HEK293 (cell line): ENCODE measurements at regions not wholly inside any gene's neighbourhood (a gene's known extent, or its start where the extent isn't known, plus 50 kb on each side); places are given as distances from the start of the nearest gene placed in this dataset.

Experiments
- CTCF ChIA-PET: fragments of 350-600 bp; formaldehyde crosslinking; extraction: SDS; loops from one replicate; lab custom pipeline; 2021; ENCODE audit warnings: antibody characterized with exemption; lab: Yijun Ruan, JAX
- POLR2A ChIA-PET: fragments of 300-600 bp; formaldehyde crosslinking; extraction: SDS; loops from one replicate; lab custom pipeline; 2020; ENCODE audit warnings: antibody characterized with exemption, inconsistent platforms; lab: Yijun Ruan, JAX
- H3K27ac ChIP-seq: fragments of 200-500 bp; sonication (Bioruptor generic); 2 replicates; pipeline ENCODE4 v1.5.1; 2014; ENCODE audit warnings: low read depth, low read length, control low read depth, inconsistent platforms; ENCODE audit errors: extremely low read depth
- H3K36me3 ChIP-seq, 2 experiments: fragments of 200-500 bp in 1 of 2; sonication (Bioruptor generic) in 1 of 2; 1 replicate in 1 of 2; 2 replicates in 1 of 2; pipeline ENCODE4 v1.5.1; 2014 to 2017; ENCODE audit warnings: inconsistent platforms in 2 of 2, low read length in 2 of 2; ENCODE audit not compliant: control insufficient read depth in 2 of 2, insufficient read depth in 1 of 2
- H3K4me1 ChIP-seq: fragments of 200-500 bp; sonication (Bioruptor generic); 2 replicates; pipeline ENCODE4 v1.5.1; 2014; ENCODE audit warnings: mild to moderate bottlenecking, low read length, inconsistent platforms; ENCODE audit not compliant: control insufficient read depth, insufficient read depth
- H3K4me3 ChIP-seq: 2 replicates; pipeline ENCODE4 v1.5.1; 2011; ENCODE audit warnings: low read depth, mild to moderate bottlenecking, control low read depth, low read length, moderate library complexity
- H3K9me3 ChIP-seq: fragments of 200-500 bp; sonication (Bioruptor generic); 2 replicates; pipeline ENCODE4 v1.5.1; 2014; ENCODE audit warnings: low read depth, low read length, inconsistent platforms; ENCODE audit not compliant: control insufficient read depth, insufficient read depth
- HOXD13 ChIP-seq: sonication (generic); formaldehyde crosslinking; IDR thresholded peaks from 2 replicates; pipeline ENCODE4 v1.8.0; 2022; ENCODE audit warnings: missing genetic modification reagents, borderline replicate concordance
- KLF9 ChIP-seq: fragments of 450-650 bp; formaldehyde crosslinking; IDR thresholded peaks from 2 replicates; pipeline ENCODE4 v1.5.1; 2016; ENCODE audit warnings: missing biosample characterization, missing genetic modification characterization, low read depth
- PRDM6 ChIP-seq: fragments of 450-650 bp; formaldehyde crosslinking; IDR thresholded peaks from 2 replicates; pipeline ENCODE4 v1.5.1; 2017; ENCODE audit warnings: missing biosample characterization, missing genetic modification characterization
- SCRT2 ChIP-seq: fragments of 450-650 bp; formaldehyde crosslinking; IDR thresholded peaks from 2 replicates; pipeline ENCODE4 v1.5.1; 2016; ENCODE audit warnings: missing biosample characterization, missing genetic modification characterization
- TRIM28 ChIP-seq: IDR thresholded peaks from 2 replicates; pipeline ENCODE4 v1.6.1; 2011; ENCODE audit warnings: low read length, control low read depth, borderline replicate concordance
- ZBTB21 ChIP-seq: fragments of 450-650 bp; formaldehyde crosslinking; IDR thresholded peaks from 2 replicates; pipeline ENCODE4 v1.5.1; 2017; ENCODE audit warnings: missing biosample characterization, missing genetic modification characterization
- ZNF112 ChIP-seq: fragments of 450-650 bp; formaldehyde crosslinking; IDR thresholded peaks from 2 replicates; pipeline ENCODE4 v1.5.0; 2017; ENCODE audit warnings: missing biosample characterization, missing genetic modification characterization
- ZNF362 ChIP-seq: fragments of 450-650 bp; formaldehyde crosslinking; IDR thresholded peaks from 2 replicates; pipeline ENCODE4 v1.5.1; 2016; ENCODE audit warnings: missing biosample characterization, missing genetic modification characterization
- ZNF48 ChIP-seq: fragments of 450-650 bp; formaldehyde crosslinking; IDR thresholded peaks from 2 replicates; pipeline ENCODE4 v1.5.1; 2016; ENCODE audit warnings: missing biosample characterization, missing genetic modification characterization
- ZNF501 ChIP-seq: fragments of 450-650 bp; formaldehyde crosslinking; IDR thresholded peaks from 2 replicates; pipeline ENCODE4 v1.5.1; 2016; ENCODE audit warnings: missing biosample characterization, missing genetic modification characterization
- ZNF521 ChIP-seq: fragments of 450-650 bp; formaldehyde crosslinking; IDR thresholded peaks from 2 replicates; pipeline ENCODE4 v1.5.1; 2017; ENCODE audit warnings: missing biosample characterization, mild to moderate bottlenecking, missing genetic modification characterization
- ZNF555 ChIP-seq: fragments of 450-650 bp; formaldehyde crosslinking; conservative IDR thresholded peaks from 2 replicates; pipeline ENCODE4 v1.5.1; 2017; ENCODE audit warnings: missing biosample characterization, mild to moderate bottlenecking, missing genetic modification characterization, inconsistent platforms
- ZNF621 ChIP-seq: fragments of 450-650 bp; formaldehyde crosslinking; IDR thresholded peaks from 2 replicates; pipeline ENCODE4 v1.5.1; 2017; ENCODE audit warnings: missing biosample characterization, missing genetic modification characterization
- ZNF654 ChIP-seq: fragments of 450-650 bp; formaldehyde crosslinking; IDR thresholded peaks from 2 replicates; pipeline ENCODE4 v1.5.1; 2016; ENCODE audit warnings: low read depth, missing biosample characterization, missing genetic modification characterization
- ZNF776 ChIP-seq: fragments of 450-650 bp; formaldehyde crosslinking; IDR thresholded peaks from 2 replicates; pipeline ENCODE4 v1.5.0; 2017; ENCODE audit warnings: missing biosample characterization, missing genetic modification characterization, borderline replicate concordance
- ZNF830 ChIP-seq: fragments of 450-650 bp; IDR thresholded peaks from 2 replicates; pipeline ENCODE4 v1.5.0; 2018; ENCODE audit warnings: missing biosample characterization, missing genetic modification characterization, low read depth, mild to moderate bottlenecking, moderate library complexity
- TF ChIP-seq, protein P1 (sequence below): fragments of 450-650 bp; formaldehyde crosslinking; IDR thresholded peaks from 2 replicates; pipeline ENCODE4 v1.5.1; 2016; ENCODE audit warnings: missing biosample characterization, missing genetic modification characterization
- TF ChIP-seq, protein P2 (sequence below): fragments of 450-650 bp; formaldehyde crosslinking; IDR thresholded peaks from 2 replicates; pipeline ENCODE4 v1.5.1; 2016; ENCODE audit warnings: missing biosample characterization, missing genetic modification characterization
- TF ChIP-seq, protein P3 (sequence below): fragments of 450-650 bp; formaldehyde crosslinking; IDR thresholded peaks from 2 replicates; pipeline ENCODE4 v1.5.1; 2016; ENCODE audit warnings: missing biosample characterization, missing genetic modification characterization
- TF ChIP-seq, protein P4 (sequence below): fragments of 450-650 bp; formaldehyde crosslinking; IDR thresholded peaks from 2 replicates; pipeline ENCODE4 v1.5.1; 2016; ENCODE audit warnings: missing biosample characterization, missing genetic modification characterization

DNA sequence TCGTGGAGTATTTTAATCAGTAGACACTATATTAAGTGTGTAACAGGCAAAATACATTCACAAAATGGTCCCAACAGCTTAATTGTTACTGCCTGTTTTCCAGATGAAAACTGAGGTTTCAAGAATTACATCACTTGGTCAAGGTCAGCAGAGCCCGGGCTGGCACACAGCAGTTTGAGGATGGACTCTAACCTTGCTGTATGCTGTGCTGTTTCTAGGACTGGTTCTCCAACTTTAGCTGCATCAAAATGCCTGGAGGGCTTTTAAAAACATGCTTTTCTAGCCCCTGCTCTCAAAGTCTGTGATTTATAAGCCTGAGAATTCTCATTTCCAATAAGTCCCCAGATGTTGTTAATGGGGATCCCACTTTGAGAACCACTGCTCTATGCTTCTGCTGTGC lies 247.1 kb upstream of the FZD8 start (continued):
- TF ChIP-seq, protein P1, sequence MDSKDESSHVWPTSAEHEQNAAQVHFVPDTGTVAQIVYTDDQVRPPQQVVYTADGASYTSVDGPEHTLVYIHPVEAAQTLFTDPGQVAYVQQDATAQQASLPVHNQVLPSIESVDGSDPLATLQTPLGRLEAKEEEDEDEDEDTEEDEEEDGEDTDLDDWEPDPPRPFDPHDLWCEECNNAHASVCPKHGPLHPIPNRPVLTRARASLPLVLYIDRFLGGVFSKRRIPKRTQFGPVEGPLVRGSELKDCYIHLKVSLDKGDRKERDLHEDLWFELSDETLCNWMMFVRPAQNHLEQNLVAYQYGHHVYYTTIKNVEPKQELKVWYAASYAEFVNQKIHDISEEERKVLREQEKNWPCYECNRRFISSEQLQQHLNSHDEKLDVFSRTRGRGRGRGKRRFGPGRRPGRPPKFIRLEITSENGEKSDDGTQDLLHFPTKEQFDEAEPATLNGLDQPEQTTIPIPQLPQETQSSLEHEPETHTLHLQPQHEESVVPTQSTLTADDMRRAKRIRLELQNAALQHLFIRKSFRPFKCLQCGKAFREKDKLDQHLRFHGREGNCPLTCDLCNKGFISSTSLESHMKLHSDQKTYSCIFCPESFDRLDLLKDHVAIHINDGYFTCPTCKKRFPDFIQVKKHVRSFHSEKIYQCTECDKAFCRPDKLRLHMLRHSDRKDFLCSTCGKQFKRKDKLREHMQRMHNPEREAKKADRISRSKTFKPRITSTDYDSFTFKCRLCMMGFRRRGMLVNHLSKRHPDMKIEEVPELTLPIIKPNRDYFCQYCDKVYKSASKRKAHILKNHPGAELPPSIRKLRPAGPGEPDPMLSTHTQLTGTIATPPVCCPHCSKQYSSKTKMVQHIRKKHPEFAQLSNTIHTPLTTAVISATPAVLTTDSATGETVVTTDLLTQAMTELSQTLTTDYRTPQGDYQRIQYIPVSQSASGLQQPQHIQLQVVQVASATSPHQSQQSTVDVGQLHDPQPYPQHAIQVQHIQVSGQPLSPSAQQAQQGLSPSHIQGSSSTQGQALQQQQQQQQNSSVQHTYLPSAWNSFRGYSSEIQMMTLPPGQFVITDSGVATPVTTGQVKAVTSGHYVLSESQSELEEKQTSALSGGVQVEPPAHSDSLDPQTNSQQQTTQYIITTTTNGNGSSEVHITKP (tag by site-specific recombination) = no peak
- TF ChIP-seq, protein P2, sequence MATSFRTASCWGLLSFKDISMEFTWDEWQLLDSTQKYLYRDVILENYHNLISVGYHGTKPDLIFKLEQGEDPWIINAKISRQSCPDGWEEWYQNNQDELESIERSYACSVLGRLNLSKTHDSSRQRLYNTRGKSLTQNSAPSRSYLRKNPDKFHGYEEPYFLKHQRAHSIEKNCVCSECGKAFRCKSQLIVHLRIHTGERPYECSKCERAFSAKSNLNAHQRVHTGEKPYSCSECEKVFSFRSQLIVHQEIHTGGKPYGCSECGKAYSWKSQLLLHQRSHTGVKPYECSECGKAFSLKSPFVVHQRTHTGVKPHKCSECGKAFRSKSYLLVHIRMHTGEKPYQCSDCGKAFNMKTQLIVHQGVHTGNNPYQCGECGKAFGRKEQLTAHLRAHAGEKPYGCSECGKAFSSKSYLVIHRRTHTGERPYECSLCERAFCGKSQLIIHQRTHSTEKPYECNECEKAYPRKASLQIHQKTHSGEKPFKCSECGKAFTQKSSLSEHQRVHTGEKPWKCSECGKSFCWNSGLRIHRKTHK (tag by site-specific recombination) = no peak
- TF ChIP-seq ZNF555 (tag by site-specific recombination) = no peak

DNA sequence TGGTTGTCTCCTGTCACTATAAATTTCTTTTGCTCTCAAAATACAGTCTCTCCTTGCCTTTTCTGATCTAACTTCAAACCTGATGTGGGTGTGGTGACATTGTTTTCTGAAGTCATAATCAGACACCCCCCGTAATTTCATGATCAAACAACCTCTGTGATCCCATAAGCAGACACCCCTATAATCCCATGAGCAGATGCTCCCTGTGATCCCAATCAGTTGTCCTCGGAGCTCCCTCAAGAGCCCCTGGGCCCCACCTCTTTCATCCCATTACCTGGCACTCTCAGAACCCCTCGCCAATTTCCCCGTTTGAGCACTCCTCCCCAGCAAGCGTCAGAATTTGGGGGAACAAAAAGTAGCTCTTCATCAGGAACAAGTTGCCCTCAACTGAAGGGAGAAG lies 246.3 kb upstream of the FZD8 start:
- peaks cover 18% of the 10 kb centered on the region for H3K4me1 ChIP-seq
- H3K4me3 ChIP-seq = no peak overlapping the region
- no peaks in the 10 kb centered on the region for H3K36me3 ChIP-seq
- H3K9me3 ChIP-seq = no peaks in the 10 kb centered on the region
- POLR2A ChIA-PET = no interaction called here
- H3K27ac ChIP-seq = no peak overlapping the region
- TF ChIP-seq ZNF830 (tag by site-specific recombination) = no peak
- no peak for TF ChIP-seq ZNF362
- TF ChIP-seq, protein P3, sequence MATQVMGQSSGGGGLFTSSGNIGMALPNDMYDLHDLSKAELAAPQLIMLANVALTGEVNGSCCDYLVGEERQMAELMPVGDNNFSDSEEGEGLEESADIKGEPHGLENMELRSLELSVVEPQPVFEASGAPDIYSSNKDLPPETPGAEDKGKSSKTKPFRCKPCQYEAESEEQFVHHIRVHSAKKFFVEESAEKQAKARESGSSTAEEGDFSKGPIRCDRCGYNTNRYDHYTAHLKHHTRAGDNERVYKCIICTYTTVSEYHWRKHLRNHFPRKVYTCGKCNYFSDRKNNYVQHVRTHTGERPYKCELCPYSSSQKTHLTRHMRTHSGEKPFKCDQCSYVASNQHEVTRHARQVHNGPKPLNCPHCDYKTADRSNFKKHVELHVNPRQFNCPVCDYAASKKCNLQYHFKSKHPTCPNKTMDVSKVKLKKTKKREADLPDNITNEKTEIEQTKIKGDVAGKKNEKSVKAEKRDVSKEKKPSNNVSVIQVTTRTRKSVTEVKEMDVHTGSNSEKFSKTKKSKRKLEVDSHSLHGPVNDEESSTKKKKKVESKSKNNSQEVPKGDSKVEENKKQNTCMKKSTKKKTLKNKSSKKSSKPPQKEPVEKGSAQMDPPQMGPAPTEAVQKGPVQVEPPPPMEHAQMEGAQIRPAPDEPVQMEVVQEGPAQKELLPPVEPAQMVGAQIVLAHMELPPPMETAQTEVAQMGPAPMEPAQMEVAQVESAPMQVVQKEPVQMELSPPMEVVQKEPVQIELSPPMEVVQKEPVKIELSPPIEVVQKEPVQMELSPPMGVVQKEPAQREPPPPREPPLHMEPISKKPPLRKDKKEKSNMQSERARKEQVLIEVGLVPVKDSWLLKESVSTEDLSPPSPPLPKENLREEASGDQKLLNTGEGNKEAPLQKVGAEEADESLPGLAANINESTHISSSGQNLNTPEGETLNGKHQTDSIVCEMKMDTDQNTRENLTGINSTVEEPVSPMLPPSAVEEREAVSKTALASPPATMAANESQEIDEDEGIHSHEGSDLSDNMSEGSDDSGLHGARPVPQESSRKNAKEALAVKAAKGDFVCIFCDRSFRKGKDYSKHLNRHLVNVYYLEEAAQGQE (tag by site-specific recombination) = no peak
- TF ChIP-seq HOXD13 (CRISPR knock-in tag) = no peak
- no peak for TF ChIP-seq KLF9 (tag by site-specific recombination)
- TF ChIP-seq TRIM28 = no peak
- no peak for TF ChIP-seq ZNF621 (tag by site-specific recombination)
- no peak for TF ChIP-seq ZNF654 (tag by site-specific recombination)
- TF ChIP-seq ZNF112 = no peak
- no peak for TF ChIP-seq SCRT2 (tag by site-specific recombination)
- TF ChIP-seq ZNF501 = no peak
- TF ChIP-seq ZNF776 (tag by site-specific recombination) = no peak
- TF ChIP-seq ZNF521 (tag by site-specific recombination) = no peak
- TF ChIP-seq, protein P4, sequence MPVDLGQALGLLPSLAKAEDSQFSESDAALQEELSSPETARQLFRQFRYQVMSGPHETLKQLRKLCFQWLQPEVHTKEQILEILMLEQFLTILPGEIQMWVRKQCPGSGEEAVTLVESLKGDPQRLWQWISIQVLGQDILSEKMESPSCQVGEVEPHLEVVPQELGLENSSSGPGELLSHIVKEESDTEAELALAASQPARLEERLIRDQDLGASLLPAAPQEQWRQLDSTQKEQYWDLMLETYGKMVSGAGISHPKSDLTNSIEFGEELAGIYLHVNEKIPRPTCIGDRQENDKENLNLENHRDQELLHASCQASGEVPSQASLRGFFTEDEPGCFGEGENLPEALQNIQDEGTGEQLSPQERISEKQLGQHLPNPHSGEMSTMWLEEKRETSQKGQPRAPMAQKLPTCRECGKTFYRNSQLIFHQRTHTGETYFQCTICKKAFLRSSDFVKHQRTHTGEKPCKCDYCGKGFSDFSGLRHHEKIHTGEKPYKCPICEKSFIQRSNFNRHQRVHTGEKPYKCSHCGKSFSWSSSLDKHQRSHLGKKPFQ = no peak
- no peak for TF ChIP-seq PRDM6 (tag by site-specific recombination)
- no peak for TF ChIP-seq ZBTB21 (tag by site-specific recombination)
- TF ChIP-seq ZNF48 (tag by site-specific recombination) = no peak
- TF ChIP-seq, all 188 proteins: peak for 0
- CTCF ChIA-PET = no interaction called here
